ENCODE measurements at regions not wholly inside any gene's neighbourhood (a gene's known extent, or its start where the extent isn't known, plus 50 kb on each side); places are given as distances from the start of the nearest gene placed in this dataset.

DNA sequence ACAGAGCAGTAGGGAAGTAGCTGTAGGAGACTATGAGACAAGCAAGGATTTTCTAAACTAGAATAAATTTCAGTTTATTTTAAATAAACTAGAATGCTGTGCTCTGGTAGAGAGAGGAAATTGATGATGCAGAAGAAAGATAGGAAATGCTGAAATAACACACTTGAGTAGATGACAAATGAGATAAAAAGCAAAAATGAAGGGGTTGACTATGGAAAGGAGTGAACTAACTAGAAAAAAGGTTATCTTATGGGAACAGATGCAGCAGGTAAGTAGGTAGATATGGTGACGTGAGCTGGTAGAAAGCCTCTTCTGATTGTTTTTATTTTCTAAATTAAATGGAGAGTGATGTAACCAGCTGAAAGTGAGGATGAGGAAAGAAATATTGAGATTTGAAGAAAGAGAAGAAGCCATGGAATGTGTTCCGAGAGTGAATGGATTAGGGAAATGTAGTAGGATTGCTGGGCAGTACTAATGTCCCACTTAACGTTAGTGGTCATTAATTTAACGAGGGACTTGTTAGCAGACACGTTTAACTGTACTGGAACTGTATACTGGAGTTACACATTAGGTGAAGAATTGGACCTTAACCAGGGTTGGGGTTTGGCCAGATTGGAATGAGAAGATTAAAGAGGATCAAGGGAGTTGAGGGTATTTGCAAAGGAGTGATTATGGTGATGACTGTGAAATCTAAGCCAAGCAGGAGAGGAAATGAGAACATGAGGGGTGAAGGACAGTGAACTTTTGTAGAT is 196.5 kb downstream of the TANC2 start:
- no peaks in the 10 kb centered on the region; the same call in 1 of the 2 replicates for H3K4me1 Mint-ChIP-seq (ENCODE audit: low read depth)
- DNase-seq: no peak
- no peaks in the 10 kb centered on the region for H3K9me3 Mint-ChIP-seq
- peaks cover 8% of the 10 kb centered on the region; the same call in 1 of the 2 replicates for H3K36me3 Mint-ChIP-seq (ENCODE audit: low read depth)
- no peak overlapping the region for H3K4me3 Mint-ChIP-seq
- no peaks in the 10 kb centered on the region; the same call in 1 of the 2 replicates for H3K27me3 Mint-ChIP-seq (ENCODE audit: insufficient read depth)
- H3K27ac Mint-ChIP-seq: no peak overlapping the region
- no peak for TF ChIP-seq CTCF (IDR thresholded peaks at IDR 0.05)

DNA sequence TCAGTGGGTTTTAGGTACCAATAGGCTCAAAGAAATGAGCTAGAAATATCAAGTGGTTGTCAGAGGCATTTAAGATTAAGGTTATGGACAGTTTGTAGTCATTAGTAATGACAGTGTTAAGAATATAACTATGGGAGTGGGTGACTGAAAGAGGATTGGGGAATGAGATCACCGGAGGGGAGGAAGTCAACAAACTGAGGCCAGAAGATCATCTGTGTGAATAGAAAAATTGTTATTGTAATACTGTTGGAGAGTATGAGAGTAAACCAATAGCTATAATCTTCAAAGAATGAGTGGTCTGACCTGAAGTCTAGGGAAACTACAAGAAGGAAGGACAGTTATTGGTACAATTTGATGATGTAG is 197.1 kb downstream of the TANC2 start:
- no peak overlapping the region for H3K4me3 Mint-ChIP-seq
- H3K4me1 Mint-ChIP-seq (ENCODE audit: low read depth): peaks cover 5% of the 10 kb centered on the region
- no peak for TF ChIP-seq CTCF (IDR thresholded peaks at IDR 0.05)
- DNase-seq: no peak
- H3K27ac Mint-ChIP-seq: no peak overlapping the region
- H3K27me3 Mint-ChIP-seq (ENCODE audit: insufficient read depth): no peaks in the 10 kb centered on the region; the same call in 1 of the 2 replicates
- no peaks in the 10 kb centered on the region for H3K9me3 Mint-ChIP-seq
- peaks cover 11% of the 10 kb centered on the region for H3K36me3 Mint-ChIP-seq (ENCODE audit: low read depth)

GRCh38 chr17:63165400-63165799 is 199.4 kb downstream of the TANC2 start:
- Mint-ChIP-seq H3K27me3 (ENCODE audit: insufficient read depth) (peaks cover 2% of the 10 kb centered on the region; the same call in 1 of the 2 replicates), H3K4me3 (no peak overlapping the region), H3K27ac (no peak overlapping the region), H3K4me1 (ENCODE audit: low read depth) (peaks cover 20% of the 10 kb centered on the region), H3K9me3 (no peaks in the 10 kb centered on the region), H3K36me3 (ENCODE audit: low read depth) (peaks cover 14% of the 10 kb centered on the region)
- DNase-seq: no peak
- no peak for TF ChIP-seq CTCF (IDR thresholded peaks at IDR 0.05)

GRCh38 chr17:63170795-63171194 is 204.8 kb downstream of the TANC2 start:
- no peak overlapping the region for H3K4me3 Mint-ChIP-seq
- H3K4me1 Mint-ChIP-seq (ENCODE audit: low read depth): peaks cover 65% of the 10 kb centered on the region
- DNase-seq: no peak
- peak overlapping the region; percentile 82 for H3K27ac Mint-ChIP-seq
- peaks cover 4% of the 10 kb centered on the region; the same call in 1 of the 2 replicates for H3K27me3 Mint-ChIP-seq (ENCODE audit: insufficient read depth)
- H3K9me3 Mint-ChIP-seq: peaks cover 3% of the 10 kb centered on the region
- H3K36me3 Mint-ChIP-seq (ENCODE audit: low read depth): peaks cover 30% of the 10 kb centered on the region
- TF ChIP-seq CTCF (IDR thresholded peaks at IDR 0.05): no peak

DNA sequence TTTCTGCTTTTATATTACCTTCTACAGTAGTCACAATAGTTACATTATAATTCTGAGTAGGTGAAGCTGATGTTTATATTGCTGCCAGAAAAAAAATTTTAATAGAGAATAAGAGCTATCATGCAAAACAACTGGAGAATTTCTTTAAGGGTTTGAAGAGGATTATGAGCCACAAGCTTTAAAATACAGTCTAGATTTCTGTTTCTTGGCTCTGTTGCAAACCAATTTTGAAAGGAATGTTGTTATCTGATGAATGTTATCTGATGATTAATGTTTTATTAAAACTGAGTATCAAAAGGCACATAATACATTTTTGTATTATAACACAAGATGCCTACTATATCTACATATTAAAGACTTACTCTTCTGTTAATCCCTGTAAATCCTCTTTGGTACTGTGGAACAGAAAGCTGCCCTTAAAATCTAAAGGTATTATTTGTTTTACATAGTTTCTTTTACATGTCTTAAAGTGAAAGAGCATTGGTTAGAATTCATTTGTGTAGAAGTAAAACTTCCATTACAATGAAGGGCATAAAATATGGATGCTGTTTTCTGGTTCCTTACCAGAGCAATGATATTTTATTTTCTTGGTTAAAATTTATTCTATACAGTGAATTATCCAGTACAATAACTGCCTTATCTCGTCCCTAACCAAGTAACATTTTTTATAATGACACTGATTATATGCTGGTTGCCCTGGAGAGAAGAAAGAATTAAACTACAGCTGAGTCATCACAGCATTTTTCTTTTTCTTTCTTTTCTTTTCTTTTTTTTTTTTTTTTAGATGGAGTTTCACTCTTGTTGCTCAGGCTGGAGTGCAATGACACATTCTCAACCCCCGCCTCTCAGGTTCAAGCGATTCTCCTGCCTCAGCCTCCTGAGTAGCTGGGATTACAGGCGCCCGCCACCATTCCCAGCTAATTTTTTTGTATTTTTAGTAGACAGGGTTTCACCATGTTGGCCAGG is 205.7 kb downstream of the TANC2 start:
- H3K27me3 Mint-ChIP-seq (ENCODE audit: insufficient read depth): peaks cover 4% of the 10 kb centered on the region; the same call in 1 of the 2 replicates
- H3K4me1 Mint-ChIP-seq (ENCODE audit: low read depth): peaks cover 68% of the 10 kb centered on the region
- H3K4me3 Mint-ChIP-seq: peak overlapping the region; percentile 68
- no peak for TF ChIP-seq CTCF (IDR thresholded peaks at IDR 0.05)
- H3K36me3 Mint-ChIP-seq (ENCODE audit: low read depth): peaks cover 29% of the 10 kb centered on the region
- DNase-seq: peak; percentile 51
- H3K9me3 Mint-ChIP-seq: peaks cover 5% of the 10 kb centered on the region
- H3K27ac Mint-ChIP-seq: peak overlapping the region; percentile 82

Data from HFFc6 (cell line).